NAMALWA (cell line): ENCODE measurements at regions not wholly inside any gene's neighbourhood (a gene's known extent, or its start where the extent isn't known, plus 50 kb on each side); places are given as distances from the start of the nearest gene placed in this dataset.
"Not testable (repeated sequence)": the region's sequence is repeated elsewhere in the genome, so short reads cannot be mapped to it uniquely, and the experiment has no call there.

Experiments
- DNase-seq: peaks from one replicate; pipeline ENCODE4 v3.0.0-alpha.2; 2015; ENCODE audit warnings: low spot score

DNA sequence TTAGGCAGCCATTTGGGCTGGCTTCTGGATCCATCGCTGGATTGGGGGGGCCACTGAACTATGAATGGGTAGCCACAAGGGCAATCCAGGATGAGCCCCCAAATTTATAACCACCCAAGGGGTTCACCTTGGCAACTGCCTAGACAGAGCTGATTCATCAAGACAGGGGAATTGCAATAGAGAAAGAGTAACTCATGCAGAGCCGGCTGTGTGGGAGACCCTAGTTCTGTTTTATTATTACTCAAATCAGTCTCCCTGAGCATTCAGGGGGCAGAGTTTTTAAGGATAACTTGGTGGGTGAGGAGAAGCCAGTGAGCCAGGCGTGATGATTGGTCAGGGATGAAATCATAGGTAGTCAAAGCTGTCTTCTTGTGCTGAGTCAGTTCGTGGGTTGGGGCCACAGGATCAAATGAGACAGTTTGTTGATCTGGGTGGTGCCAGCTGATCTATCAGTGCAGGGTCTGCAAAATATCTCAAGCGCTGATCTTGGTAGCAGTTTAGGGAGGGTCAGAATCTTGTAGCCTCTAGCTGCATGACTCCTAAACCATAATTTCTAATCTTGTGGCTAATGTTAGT is 57.9 kb downstream of the DNAJB9 start:
- no peak for DNase-seq

DNA sequence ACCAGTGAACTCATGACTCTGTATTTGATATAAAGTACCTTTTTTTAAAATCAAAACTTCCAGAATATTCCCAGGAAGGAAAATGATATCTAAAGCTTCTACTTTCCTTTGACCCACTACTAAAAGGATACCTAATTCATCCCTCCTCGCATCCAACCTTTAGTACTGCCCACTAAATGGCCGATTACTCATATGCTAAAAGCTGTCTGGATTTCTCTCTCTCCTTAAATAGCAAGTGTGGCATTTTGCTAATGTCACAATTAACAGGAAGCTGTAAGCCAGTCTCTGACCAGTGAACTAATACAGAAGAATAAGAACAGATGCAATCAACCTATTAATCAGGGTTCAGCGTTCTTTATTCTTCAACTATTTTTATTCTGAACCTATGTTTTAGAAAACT is 59.0 kb downstream of the DNAJB9 start:
- no peak for DNase-seq

GRCh38 chr7:108629651-108630400 is 60.2 kb downstream of the DNAJB9 start:
- DNase-seq: no peak

GRCh38 chr7:108634036-108634435 is 64.4 kb downstream of the DNAJB9 start:
- DNase-seq: no peak

DNA sequence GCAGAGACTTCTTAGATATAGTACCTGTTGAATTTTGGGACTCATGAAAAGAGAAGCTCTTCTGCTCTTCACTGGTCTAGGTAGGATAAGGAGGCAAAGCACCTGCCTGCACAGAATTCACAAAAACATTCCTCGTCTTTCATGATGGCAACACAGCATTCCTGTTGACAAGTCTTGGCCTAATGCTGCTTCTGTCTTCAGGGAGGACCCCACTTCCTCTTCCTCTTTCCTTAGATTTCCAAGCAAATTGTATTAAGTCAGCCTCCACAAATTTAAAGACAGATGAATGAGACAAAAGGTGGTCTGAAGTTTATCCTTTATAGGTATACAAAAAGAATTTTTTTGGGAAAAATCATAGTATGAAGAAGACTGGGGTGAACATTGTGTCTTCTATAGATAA is 64.9 kb downstream of the DNAJB9 start:
- no peak for DNase-seq

DNA sequence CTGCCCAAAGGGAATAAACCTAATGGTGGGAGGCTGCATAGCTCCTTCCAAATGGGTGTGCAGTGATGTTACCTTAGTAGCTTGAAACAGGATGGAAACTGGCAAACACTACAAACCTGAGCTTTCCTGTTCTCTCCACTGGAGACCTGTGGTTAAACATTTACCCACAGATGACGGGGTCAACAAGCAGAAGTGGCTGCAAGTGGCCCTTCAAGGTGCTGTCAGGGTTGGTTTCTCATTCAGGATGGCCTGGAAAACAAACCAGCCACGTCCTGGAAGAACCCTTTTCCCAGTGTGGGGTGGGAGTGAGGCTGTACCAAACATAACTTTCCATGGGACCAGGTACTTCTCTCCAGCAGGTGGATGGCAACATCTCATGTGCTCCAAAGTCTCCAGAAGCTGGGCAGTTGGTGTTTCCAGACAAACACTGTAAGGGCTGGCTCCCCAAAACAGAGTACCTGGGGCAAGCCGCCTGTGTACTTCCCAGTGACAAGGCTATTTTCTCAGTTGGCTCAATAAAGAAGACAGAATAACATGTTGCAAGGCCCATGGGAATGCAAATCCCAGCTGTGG is 67.5 kb downstream of the DNAJB9 start:
- DNase-seq: no peak

- DNase-seq: no peak
These were observed 72.5 kb downstream of the DNAJB9 start for GRCh38 chr7:108642126-108642525.

DNA sequence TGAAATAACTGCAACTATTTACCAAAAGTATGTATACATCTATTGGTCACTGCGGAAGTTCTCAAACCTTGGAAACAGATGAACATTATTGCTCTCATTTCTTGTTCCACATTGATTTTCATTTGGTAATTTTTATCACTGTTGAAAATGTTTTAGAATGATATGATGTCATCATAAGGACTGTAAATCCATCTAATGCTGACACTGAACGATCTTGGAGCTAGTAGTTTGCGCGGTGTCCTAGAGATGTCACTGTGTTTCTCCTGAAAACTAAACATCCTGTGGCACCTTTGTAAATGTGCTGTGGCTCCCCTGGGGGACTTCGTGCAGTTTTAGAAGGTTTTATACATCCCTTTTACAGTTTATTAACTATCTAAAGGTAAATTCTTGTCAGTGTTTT is 73.5 kb downstream of the DNAJB9 start:
- DNase-seq: no peak

DNA sequence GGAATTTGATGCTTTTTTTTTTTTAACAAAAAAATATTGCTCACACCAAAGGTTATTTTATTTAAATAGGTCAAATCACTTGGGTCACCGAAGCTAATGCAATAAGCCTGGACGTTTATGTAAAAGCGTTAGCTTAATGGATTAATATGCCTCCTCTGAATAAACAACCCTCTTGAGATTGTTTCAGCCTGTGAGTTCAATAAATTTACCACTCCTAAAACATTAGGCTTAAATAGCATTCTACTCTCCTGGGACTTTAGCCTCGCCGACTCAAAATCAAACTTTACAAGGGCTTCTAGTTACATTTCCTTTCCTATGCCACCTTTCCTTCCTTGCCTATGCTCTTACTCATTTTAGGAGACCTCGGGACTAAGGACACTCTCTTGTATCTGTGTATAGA is 79.3 kb downstream of the DNAJB9 start:
- DNase-seq: no peak

DNA sequence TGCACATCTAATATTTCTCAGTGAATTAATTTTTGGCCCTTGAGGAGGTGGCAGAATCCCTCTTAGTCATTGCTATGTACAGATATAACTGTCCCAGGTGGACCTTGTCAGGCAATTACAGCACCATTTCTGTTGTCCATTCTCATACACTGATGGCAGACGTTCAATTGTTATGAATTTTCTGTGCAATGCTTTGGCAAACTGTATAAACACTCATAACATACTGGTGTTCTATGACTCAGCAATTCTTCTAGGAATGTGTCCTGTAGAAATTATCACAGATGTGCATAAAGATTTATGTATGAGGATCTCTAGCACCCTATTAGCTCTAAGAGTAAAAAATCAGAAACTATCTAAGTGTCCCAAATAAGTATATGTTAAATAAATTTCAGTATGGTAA is 80.8 kb downstream of the DNAJB9 start:
- no peak for DNase-seq

DNA sequence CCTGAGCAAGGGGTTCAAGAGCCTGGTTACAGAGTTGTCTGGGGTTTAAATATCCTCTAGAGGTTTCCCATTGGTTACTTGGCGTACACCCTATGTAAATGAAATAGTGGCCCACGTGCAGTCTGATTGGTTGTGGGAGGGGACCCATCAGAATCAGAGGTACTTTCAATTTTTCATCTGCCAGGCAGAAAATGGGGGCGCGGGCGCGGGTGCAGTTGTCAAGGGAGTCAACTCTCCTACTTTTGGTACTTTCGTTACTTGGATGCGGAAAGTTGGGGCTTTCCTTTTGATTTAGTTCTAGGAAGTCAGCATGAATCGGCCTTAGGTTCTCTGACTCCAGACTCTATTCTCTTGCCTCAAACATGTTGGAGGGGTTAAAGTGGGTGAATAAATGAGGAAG is 83.2 kb downstream of the DNAJB9 start:
- no peak for DNase-seq

DNA sequence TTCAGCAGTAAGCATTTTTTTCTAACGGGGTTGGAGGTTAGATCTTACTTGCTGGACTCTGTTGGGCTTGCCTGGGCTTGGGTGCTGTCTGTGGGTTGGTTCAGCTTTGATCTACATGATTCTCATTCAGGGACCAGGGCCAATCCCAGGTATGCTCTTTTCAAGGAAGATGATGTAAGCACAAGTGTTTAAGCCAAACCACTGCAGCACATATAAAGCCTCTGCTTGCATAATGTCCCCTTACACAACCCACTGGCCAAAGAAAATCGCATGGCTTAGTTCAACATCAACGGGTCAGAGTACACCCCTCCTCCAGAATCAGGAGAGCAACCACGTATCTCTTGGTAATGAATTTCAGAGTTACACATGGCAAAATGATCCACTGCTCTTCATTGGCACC is 83.9 kb downstream of the DNAJB9 start:
- DNase-seq: no peak

GRCh38 chr7:108657140-108657726 is 87.6 kb downstream of the DNAJB9 start:
- DNase-seq: not testable (repeated sequence)

DNA sequence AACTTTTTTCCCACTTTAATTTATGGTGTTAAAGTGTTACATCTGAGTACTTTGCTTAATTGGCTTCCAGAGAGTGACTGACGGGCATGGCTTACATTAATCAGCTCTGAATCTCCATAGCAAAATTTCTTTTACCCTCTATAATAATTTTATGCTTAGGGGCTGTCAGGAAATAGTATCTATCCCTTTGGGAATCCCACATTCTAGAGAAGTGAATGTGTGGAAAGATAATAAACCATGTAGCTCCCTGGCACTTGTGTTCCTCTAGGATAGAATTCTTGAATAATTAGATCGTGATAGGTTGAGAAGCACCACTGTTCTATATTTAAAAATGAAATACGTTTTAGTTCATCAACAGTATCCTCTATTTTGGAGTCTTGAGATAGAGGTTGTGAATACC is 89.6 kb downstream of the DNAJB9 start:
- DNase-seq: no peak

DNA sequence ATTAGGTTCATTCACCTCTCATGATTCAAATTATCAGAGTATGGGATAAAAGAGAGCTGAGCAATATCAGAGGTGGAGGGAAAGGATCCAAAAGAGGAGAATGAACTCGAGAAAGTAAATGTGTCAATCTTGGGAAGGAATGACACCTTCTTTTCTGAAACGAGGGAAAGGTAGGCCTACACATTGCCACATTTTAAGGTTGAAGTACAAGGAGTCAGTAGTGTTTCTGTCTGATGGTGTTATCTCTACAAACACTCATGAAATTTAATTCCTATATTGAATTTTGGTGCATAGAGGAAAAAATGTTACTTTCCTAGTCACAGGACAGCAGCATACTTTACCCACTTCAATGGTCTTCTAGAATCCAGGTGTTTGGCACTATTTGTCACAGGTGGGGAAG is 90.2 kb downstream of the DNAJB9 start:
- DNase-seq: no peak

- peak; percentile 20 for DNase-seq
These were observed 90.8 kb downstream of the DNAJB9 start for GRCh38 chr7:108660465-108660864.

DNA sequence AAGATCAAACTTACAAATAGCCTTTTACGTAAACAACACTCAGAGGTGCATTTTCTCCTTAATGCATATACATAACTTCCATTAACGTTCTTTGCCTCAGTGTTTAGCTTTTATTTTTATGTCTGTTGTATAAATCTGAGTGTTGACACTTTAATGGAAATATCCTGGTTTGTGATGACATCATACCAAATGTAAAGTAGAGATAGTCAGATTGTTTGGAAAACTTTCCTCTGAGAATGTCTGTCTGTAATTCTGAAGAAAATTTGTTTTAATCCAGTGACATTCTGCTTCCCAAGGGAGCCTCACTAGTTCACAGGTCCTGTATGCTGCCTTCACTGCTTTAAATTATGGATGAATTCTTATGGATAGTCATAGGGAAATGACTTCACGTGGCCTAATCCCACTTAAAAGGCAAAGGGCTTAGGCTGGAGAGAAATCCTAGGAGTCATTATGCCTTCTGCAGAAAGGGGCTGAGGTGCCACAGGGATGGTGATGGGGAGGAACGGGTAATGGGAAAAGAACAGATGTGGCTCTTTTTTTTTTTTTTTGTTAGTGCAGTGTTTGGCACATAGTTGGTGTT is 93.2 kb downstream of the DNAJB9 start:
- no peak for DNase-seq

DNA sequence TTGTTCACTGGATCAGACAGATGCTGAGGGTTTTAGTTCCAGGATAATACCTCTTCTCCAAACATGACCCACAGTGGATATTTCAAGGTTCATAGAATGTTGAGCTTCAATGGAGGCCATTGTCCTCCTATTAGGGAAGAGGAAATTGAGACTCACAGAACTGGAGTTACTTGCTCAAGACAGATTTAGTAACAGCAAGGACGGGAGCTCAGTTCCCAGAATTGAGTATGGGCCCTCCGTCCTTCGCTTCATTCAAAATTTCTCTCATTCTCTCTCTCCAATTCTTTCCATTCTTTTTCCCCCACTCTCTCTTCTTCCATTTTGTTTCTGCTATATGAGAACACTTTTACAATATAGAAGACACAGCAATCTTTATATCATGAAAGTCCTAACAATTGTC is 94.0 kb downstream of the DNAJB9 start:
- DNase-seq: no peak

DNA sequence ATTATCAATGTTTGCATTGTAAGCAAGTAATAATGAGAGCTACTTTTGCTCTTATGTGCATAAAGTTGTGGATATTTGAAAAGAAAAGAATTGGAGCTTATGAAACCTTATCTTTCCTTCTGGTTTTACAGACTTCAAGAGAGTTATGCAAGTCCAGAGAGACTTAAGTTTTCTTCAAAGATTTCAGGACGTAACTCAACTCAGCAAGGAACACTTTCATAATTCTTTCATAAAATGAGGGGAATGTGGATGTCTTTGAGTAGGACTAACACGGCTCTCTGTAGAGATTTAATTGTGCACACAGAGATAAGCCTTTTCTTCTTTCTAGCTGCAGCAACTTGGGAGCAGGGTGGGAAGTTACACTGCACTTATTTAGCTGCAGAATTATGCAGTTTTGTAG is 97.5 kb downstream of the DNAJB9 start:
- DNase-seq: no peak

GRCh38 chr7:108669958-108670357 is 100.3 kb downstream of the DNAJB9 start:
- DNase-seq: no peak

DNA sequence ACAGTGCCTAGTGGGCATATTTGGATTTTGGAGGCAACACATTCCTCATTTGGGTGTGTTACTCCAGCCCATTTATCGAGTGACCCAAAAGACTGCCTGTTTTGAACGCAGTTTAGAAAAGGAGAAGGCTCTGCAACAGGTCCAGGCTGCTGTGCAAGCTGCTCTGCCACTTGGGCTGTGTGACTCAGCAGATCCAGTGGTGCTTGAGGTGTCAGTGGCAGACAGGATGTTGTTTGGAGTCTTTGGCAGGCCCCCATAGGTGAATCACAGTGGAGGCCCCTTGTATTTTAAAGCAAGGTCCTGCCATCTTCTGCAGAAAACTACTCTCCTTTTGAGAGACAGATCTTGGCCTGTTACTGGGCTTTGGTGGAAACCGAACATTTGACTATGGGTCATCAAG is 104.0 kb downstream of the DNAJB9 start:
- DNase-seq: not testable (repeated sequence)

GRCh38 chr7:108684629-108685028 is 115.0 kb downstream of the DNAJB9 start:
- no peak for DNase-seq

- DNase-seq: no peak
These were observed 116.8 kb downstream of the DNAJB9 start for GRCh38 chr7:108686494-108686893.
